Epithelial cell of prostate (primary cell): ENCODE measurements at regions not wholly inside any gene's neighbourhood (a gene's known extent, or its start where the extent isn't known, plus 50 kb on each side); places are given as distances from the start of the nearest gene placed in this dataset.
A peak's percentile ranks its signal among the peaks of the same experiment; 100 is the strongest.

ENCODE experiments used
- DNase-seq: peaks from one replicate; pipeline ENCODE4 v3.0.0-alpha.2; 2011; ENCODE audit warnings: low read depth, low spot score
- H3K27ac ChIP-seq: fragments of 450-650 bp; 2 replicates; pipeline ENCODE4 v1.5.1; 2017; ENCODE audit warnings: mild to moderate bottlenecking

GRCh38 chr15:38898236-38898635 lies 333.6 kb upstream of the RASGRP1 start:
- H3K27ac ChIP-seq: no peak overlapping the region
- no peak for DNase-seq

GRCh38 chr15:38899300-38899699 lies 334.7 kb upstream of the RASGRP1 start:
- no peak for DNase-seq
- peak overlapping the region; percentile 5 for H3K27ac ChIP-seq

DNA sequence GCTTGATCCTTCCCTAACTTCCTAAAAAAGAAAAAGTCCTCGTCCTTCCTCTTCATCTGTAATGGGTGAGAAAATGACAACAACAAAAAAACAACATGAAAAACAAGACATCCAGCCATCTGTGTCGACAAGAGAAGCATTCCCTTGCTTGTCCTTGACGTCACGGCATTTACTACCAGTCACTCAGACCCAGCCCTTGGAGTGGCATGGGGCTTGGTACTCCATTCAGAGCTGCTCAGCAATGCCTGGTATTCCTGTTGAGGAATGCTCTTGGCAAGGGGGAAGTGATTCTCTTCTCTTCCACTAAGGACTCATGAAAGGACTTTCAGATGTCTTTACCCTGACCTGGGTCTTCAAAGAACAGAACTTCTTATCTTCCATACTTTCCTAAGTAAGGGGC lies 339.7 kb upstream of the RASGRP1 start:
- no peak overlapping the region for H3K27ac ChIP-seq
- DNase-seq: no peak

DNA sequence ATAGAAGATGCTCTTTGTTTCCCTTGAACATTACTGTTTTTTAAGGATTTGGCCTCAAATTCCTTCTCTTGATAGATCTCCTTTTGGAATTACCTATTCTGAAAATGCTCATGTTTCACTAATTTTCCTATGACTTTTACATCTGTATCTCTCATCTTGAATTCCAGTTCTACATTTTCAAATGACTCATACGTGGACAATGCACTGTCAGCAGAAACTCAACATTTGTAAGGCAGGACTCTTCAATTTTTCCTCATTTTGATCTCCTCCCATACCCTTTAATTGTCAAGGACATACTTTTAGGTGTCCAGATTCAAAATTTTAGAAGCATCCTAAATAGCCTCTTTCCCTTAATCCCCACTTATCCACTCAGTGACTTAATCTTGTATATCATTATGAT lies 341.0 kb upstream of the RASGRP1 start:
- DNase-seq: no peak
- H3K27ac ChIP-seq: no peak overlapping the region

GRCh38 chr15:38920966-38921365 lies 356.4 kb upstream of the RASGRP1 start:
- DNase-seq: no peak
- H3K27ac ChIP-seq: no peak overlapping the region

DNA sequence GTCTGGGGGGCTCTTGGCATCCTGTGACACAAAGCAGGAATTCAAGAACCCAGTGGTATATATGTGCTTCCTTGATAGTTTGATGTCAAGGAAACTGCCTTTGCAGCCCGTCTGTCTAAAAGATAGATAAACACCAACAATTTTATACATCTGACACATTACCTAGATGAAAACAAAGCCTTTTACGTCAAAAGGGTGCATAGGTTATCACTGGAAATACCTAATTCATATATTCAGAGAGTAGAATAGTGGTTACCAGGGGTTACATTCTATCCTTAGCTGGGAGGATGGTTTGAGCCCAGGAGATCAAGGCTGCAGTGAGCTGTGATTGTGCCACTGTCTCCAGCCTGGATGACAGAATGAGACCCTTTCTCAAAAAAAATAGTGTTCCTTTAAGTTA lies 356.9 kb upstream of the RASGRP1 start:
- DNase-seq: no peak
- H3K27ac ChIP-seq: no peak overlapping the region

- no peak overlapping the region for H3K27ac ChIP-seq
- no peak for DNase-seq
Observed at GRCh38 chr15:38928431-38928830, 363.8 kb upstream of the RASGRP1 start.

GRCh38 chr15:38930851-38931572 lies 366.4 kb upstream of the RASGRP1 start:
- no peak for DNase-seq
- no peak overlapping the region for H3K27ac ChIP-seq

DNA sequence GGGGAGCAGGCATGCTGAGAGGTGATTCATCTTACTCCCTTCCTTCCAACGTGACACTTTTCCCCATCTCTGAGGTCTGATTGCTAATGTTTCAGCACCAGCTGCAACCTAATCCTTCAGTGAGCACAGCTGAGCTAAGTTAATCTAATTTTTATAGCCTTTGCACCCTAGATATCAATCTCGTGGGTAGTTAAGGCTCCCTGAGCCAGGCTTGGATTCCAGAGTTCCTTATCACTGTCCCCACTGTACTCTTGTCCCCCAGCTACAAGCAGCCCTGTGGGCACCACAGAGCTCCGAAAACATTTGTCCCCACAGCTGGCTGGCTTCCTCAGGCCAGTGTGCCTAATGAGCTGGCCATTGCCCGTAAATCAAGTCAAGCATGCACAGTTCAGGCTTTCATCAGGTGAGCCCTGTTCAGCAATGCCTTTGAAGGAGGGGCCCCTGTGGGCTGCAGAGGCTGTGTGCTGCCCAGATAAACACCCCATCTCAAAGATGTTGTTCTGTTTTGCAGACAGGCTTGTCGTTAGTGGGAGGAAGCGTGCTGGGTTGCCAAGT lies 376.9 kb upstream of the RASGRP1 start:
- peak; percentile 3 for DNase-seq
- H3K27ac ChIP-seq: no peak overlapping the region

DNA sequence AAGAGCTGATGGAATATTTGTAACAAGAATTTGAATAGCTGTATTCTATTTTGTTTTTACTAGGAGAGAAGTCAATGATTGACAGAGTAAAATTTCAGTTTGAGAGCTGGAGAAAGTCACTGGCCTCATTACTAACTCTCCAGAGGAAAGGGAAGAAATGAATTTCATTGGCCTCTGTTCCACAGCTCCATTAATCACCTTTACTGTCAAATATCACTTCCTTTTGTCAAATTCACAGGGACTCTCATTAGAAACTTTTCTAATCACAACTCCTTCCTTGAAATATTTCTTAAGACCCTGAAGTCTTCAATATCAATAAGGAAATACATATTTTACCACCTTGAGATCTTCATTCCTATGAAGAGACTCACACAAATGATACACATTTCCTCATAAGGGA lies 379.9 kb upstream of the RASGRP1 start:
- DNase-seq: no peak
- no peak overlapping the region for H3K27ac ChIP-seq

- no peak overlapping the region for H3K27ac ChIP-seq
- DNase-seq: no peak
Observed at GRCh38 chr15:38945551-38946298, 381.1 kb upstream of the RASGRP1 start.

DNA sequence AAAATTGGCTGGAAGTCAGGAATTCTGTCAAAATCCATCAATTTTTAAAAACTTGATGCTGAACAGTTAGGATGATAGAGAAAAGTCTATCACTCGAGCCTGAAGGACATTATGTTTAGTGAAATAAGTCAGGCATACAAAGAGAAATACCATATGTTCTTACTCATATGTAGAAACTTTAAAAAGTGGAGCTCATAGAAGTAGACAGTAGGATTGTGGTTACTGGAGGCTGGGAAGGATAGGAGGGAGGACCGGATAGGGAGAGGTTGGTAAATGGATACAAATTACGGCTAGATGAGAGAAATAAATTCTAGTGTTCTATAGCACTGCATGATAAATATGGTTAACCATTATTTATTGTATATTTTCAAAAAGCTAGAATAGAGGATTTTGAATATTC lies 389.5 kb upstream of the RASGRP1 start:
- no peak for DNase-seq
- H3K27ac ChIP-seq: no peak overlapping the region

DNA sequence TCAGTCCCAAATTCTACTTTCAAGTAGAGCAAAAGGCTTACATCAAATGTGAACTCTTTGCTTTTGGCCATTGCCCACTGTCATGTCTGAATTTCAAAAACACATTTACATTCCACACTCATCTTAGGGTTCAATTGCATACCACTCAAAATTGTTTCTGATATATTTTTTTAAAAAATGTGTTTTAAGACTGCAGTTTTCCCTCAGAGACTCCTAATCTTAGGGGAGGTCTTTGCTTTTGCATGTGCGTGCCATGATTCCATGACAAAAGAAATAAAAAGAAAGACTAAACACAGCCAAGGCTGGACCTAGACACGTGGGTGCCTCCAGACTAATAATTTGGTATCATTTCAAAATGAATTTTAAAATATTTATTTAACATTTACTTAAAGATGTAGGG lies 396.8 kb upstream of the RASGRP1 start:
- no peak overlapping the region for H3K27ac ChIP-seq
- no peak for DNase-seq

- DNase-seq: no peak
- no peak overlapping the region for H3K27ac ChIP-seq
Observed at GRCh38 chr15:38961931-38962330, 397.3 kb upstream of the RASGRP1 start.

GRCh38 chr15:38972831-38973230 lies 408.2 kb upstream of the RASGRP1 start:
- no peak overlapping the region for H3K27ac ChIP-seq
- no peak for DNase-seq

DNA sequence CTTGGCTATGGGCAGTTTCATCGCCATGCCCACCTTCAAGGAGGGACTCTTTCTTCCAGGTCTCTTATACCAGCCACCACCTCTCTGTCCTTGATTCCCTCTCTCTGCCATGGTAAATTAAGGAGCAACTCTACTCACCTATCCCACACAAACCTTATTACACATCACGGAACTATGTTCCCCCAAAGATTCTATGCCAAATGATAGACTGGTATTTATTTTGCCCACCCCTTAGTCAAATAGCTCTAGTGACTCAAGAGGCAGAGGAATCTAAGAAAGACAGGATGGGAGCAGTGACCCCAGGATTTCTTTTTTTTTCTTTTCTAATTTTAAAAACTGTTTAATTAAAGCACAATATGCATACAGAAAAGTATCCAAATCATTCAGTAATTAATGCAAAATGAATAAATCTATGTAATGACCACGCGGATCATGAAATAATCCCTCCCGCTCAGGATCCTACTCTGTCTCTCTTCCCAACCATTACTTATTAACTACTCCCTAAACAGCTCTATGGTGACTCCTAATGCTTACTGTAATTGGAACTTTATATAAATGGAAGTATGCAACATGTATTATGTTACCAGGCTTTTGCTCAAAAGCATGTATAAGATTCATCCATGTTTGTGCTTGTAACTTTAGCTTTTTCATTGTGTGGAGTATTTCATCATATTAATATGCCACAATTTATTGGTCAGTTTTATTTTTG lies 410.8 kb upstream of the RASGRP1 start:
- H3K27ac ChIP-seq: no peak overlapping the region

GRCh38 chr15:38991126-38991525 lies 426.5 kb upstream of the RASGRP1 start:
- no peak for DNase-seq
- no peak overlapping the region for H3K27ac ChIP-seq

More for the DNA sequence above, 410.8 kb upstream of the RASGRP1 start:
- no peak for DNase-seq

- no peak for DNase-seq
- no peak overlapping the region for H3K27ac ChIP-seq
Observed at GRCh38 chr15:38991701-38992100, 427.1 kb upstream of the RASGRP1 start.

- H3K27ac ChIP-seq: no peak overlapping the region
- no peak for DNase-seq
Observed at GRCh38 chr15:38992506-38992905, 427.9 kb upstream of the RASGRP1 start.

GRCh38 chr15:38992930-38993329 lies 428.3 kb upstream of the RASGRP1 start:
- no peak overlapping the region for H3K27ac ChIP-seq
- no peak for DNase-seq

- DNase-seq: no peak
- no peak overlapping the region for H3K27ac ChIP-seq
Observed at GRCh38 chr15:38994310-38994709, 429.7 kb upstream of the RASGRP1 start.
